ENCODE measurements at regions not wholly inside any gene's neighbourhood (a gene's known extent, or its start where the extent isn't known, plus 50 kb on each side); places are given as distances from the start of the nearest gene placed in this dataset.

DNA sequence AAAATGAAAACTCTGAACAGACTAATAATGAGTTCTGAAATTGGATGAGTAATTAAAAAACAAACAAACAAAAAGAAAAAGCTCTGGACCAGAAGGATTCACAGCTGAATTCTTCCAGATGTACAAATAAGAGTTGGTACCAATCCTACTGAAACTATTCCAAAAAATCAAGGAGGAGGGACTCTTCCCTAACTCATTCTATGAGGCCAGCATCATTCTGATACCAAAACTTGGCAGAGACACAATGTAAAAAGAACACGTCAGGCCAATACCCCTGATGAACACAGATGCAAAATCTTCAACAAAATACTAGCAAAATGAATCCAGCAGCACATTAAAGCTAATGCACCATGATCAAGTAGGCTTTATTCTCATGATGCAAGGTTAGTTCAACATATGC lies 183.9 kb upstream of the CNOT2 start:
- TF ChIP-seq EP300 (IDR thresholded peaks at IDR 0.05) (no peak), POLR2A (IDR thresholded peaks at IDR 0.05) (no peak)
- TF ChIP-seq, protein P1, sequence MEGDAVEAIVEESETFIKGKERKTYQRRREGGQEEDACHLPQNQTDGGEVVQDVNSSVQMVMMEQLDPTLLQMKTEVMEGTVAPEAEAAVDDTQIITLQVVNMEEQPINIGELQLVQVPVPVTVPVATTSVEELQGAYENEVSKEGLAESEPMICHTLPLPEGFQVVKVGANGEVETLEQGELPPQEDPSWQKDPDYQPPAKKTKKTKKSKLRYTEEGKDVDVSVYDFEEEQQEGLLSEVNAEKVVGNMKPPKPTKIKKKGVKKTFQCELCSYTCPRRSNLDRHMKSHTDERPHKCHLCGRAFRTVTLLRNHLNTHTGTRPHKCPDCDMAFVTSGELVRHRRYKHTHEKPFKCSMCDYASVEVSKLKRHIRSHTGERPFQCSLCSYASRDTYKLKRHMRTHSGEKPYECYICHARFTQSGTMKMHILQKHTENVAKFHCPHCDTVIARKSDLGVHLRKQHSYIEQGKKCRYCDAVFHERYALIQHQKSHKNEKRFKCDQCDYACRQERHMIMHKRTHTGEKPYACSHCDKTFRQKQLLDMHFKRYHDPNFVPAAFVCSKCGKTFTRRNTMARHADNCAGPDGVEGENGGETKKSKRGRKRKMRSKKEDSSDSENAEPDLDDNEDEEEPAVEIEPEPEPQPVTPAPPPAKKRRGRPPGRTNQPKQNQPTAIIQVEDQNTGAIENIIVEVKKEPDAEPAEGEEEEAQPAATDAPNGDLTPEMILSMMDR (IDR thresholded peaks at IDR 0.05) = no peak
- no peak overlapping the region for H3K27ac ChIP-seq
- intact Hi-C loops (cut with DNase I) = loop anchor here in 1 of 4 donors (10.0 kb wide), 1 partner anchor 495 kb away; no protein-coding TSS in a partner anchor
- no peaks in the 10 kb centered on the region for H3K9me3 ChIP-seq
- no peaks in the 10 kb centered on the region for H3K36me3 ChIP-seq
- H3K4me3 ChIP-seq = no peak overlapping the region
- WGBS, 3 donors = 21 to 25% (median 22%) methylated on average over 1 of the region's 1 CpG
- DNase-seq = no peak
- H3K27me3 ChIP-seq = no peaks in the 10 kb centered on the region
- no peaks in the 10 kb centered on the region for H3K4me1 ChIP-seq (ENCODE audit: insufficient read depth)

- no peak for DNase-seq
- intact Hi-C loops (cut with DNase I) = no loop called here
- no peaks in the 10 kb centered on the region for H3K4me1 ChIP-seq (ENCODE audit: insufficient read depth)
- H3K4me3 ChIP-seq = no peak overlapping the region
- TF ChIP-seq POLR2A (IDR thresholded peaks at IDR 0.05) (no peak), EP300 (IDR thresholded peaks at IDR 0.05) (no peak)
- TF ChIP-seq, protein P1 (IDR thresholded peaks at IDR 0.05) = no peak
- H3K27me3 ChIP-seq = no peaks in the 10 kb centered on the region
- WGBS, 3 donors = 83 to 85% (median 84%) methylated on average over 1 of the region's 1 CpG
- no peaks in the 10 kb centered on the region for H3K36me3 ChIP-seq
- no peaks in the 10 kb centered on the region for H3K9me3 ChIP-seq
- H3K27ac ChIP-seq = no peak overlapping the region
Observed at GRCh38 chr12:70060634-70061033, 182.6 kb upstream of the CNOT2 start.

DNA sequence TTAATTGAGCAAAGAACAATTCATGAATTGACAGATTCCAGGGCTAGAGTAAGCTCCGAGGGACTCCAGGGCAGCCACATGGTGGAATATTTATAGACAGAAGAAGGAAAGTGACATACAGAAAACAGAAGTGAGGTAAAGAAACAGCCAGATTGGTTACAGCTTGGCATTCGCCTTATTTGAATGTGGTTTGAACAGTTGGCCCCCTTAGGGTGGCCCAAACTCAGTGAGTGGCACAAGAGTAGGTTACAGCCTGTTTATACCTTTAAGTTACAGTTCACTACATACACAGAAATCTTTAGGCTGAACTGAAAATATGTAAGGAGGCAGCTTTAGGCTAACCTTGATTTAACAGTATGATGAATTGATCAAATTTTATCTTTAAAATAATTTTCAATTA lies 174.5 kb upstream of the CNOT2 start:
- no peak for TF ChIP-seq POLR2A (IDR thresholded peaks at IDR 0.05)
- Histone ChIP-seq H3K9me3 (no peaks in the 10 kb centered on the region), H3K27me3 (no peaks in the 10 kb centered on the region), H3K36me3 (no peaks in the 10 kb centered on the region), H3K27ac (no peak overlapping the region), H3K4me3 (no peak overlapping the region), H3K4me1 (ENCODE audit: insufficient read depth) (no peaks in the 10 kb centered on the region)
- DNase-seq = no peak
- intact Hi-C loops (cut with DNase I) = no loop called here
- WGBS, 3 donors = 83 to 90% (median 87%) methylated on average over 2 of the region's 2 CpGs

- Histone ChIP-seq H3K36me3 (no peaks in the 10 kb centered on the region), H3K27ac (no peak overlapping the region), H3K27me3 (no peaks in the 10 kb centered on the region), H3K4me3 (no peak overlapping the region), H3K9me3 (no peaks in the 10 kb centered on the region), H3K4me1 (ENCODE audit: insufficient read depth) (no peaks in the 10 kb centered on the region)
- 61 to 66% (median 62%) methylated on average over 5 of the region's 5 CpGs for WGBS, 3 donors
- TF ChIP-seq POLR2A (IDR thresholded peaks at IDR 0.05) (no peak), EP300 (IDR thresholded peaks at IDR 0.05) (no peak)
- TF ChIP-seq, protein P1 (IDR thresholded peaks at IDR 0.05) = no peak
- DNase-seq = no peak
- intact Hi-C loops (cut with DNase I) = no loop called here
Observed at GRCh38 chr12:70069221-70070105, 173.8 kb upstream of the CNOT2 start.

DNA sequence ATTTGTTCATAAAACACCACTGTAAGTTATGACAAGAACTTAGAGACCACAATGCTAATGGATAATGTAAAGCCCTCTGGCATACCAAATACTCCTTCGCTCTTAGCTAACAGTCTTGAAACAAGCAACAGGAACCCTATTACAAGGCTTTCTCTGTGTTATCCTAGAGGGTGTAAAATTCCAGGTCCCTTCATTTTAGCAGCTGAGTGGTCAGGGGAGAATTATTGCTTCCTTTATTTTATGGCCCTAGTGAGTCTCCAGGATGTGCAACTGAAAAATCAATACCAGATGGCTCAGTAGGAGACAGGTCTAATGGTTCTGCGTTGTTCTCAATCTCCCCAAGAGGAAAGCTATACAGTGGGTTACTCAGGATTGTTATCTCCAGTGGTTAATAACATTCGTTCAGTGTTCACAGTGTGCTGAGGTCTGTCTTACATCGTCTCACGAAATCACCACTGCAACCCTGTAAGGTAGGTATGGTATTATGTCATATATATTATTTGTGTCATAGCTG lies 172.7 kb upstream of the CNOT2 start:
- Histone ChIP-seq H3K4me3 (no peak overlapping the region), H3K9me3 (no peaks in the 10 kb centered on the region), H3K27ac (no peak overlapping the region), H3K27me3 (no peaks in the 10 kb centered on the region), H3K4me1 (ENCODE audit: insufficient read depth) (no peaks in the 10 kb centered on the region), H3K36me3 (no peaks in the 10 kb centered on the region)
- 72 to 83% (median 73%) methylated on average over 5 of the region's 5 CpGs for WGBS, 3 donors
- intact Hi-C loops (cut with DNase I) = no loop called here
- no peak for TF ChIP-seq EP300 (IDR thresholded peaks at IDR 0.05)
- TF ChIP-seq, protein P1 (IDR thresholded peaks at IDR 0.05) = no peak
- TF ChIP-seq POLR2A (IDR thresholded peaks at IDR 0.05) = no peak
- DNase-seq = no peak
